Fibroblast of the conjunctiva (primary cell): ENCODE measurements at regions not wholly inside any gene's neighbourhood (a gene's known extent, or its start where the extent isn't known, plus 50 kb on each side); places are given as distances from the start of the nearest gene placed in this dataset.

Source experiments
- DNase-seq: peaks from one replicate; pipeline ENCODE4 v3.0.0-alpha.2; 2010; ENCODE audit warnings: low read depth

- DNase-seq = no peak
Measured at GRCh38 chr4:13316354-13316753, 167.8 kb downstream of the RAB28 start.

GRCh38 chr4:13313856-13314255 lies 170.3 kb downstream of the RAB28 start:
- no peak for DNase-seq

- DNase-seq = no peak
Measured at GRCh38 chr4:13312264-13312663, 171.9 kb downstream of the RAB28 start.

GRCh38 chr4:13309751-13310150 lies 174.4 kb downstream of the RAB28 start:
- DNase-seq = no peak

GRCh38 chr4:13306356-13306755 lies 177.8 kb downstream of the RAB28 start:
- no peak for DNase-seq

- peak; percentile 26 for DNase-seq
Measured at GRCh38 chr4:13302876-13303275, 181.3 kb downstream of the RAB28 start.

GRCh38 chr4:13299343-13299742 lies 184.8 kb downstream of the RAB28 start:
- DNase-seq = no peak

GRCh38 chr4:13298655-13299054 lies 185.5 kb downstream of the RAB28 start:
- DNase-seq = no peak

- no peak for DNase-seq
Measured at GRCh38 chr4:13296986-13297385, 187.2 kb downstream of the RAB28 start.

- no peak for DNase-seq
Measured at GRCh38 chr4:13294961-13295605, 189.1 kb downstream of the RAB28 start.

GRCh38 chr4:13292372-13292771 lies 191.8 kb downstream of the RAB28 start:
- DNase-seq = no peak

- no peak for DNase-seq
Measured at GRCh38 chr4:13289391-13289790, 194.7 kb downstream of the RAB28 start.

- DNase-seq = no peak
Measured at GRCh38 chr4:13285336-13285735, 198.8 kb downstream of the RAB28 start.

- DNase-seq = no peak
Measured at GRCh38 chr4:13284932-13285331, 199.2 kb downstream of the RAB28 start.

- no peak for DNase-seq
Measured at GRCh38 chr4:13276357-13276756, 207.8 kb downstream of the RAB28 start.

GRCh38 chr4:13268703-13269102 lies 215.4 kb downstream of the RAB28 start:
- DNase-seq = no peak

- DNase-seq = no peak
Measured at GRCh38 chr4:13268165-13268564, 216.0 kb downstream of the RAB28 start.

GRCh38 chr4:13267091-13267490 lies 217.0 kb downstream of the RAB28 start:
- DNase-seq = no peak

GRCh38 chr4:13266687-13267086 lies 217.5 kb downstream of the RAB28 start:
- DNase-seq = no peak

GRCh38 chr4:13263967-13264525 lies 220.1 kb downstream of the RAB28 start:
- DNase-seq = no peak

GRCh38 chr4:13262816-13263215 lies 221.3 kb downstream of the RAB28 start:
- no peak for DNase-seq

GRCh38 chr4:13261486-13262257 lies 222.5 kb downstream of the RAB28 start:
- no peak for DNase-seq

GRCh38 chr4:13260513-13260912 lies 223.6 kb downstream of the RAB28 start:
- DNase-seq = no peak
